PC-9 (cell line): ENCODE measurements at regions not wholly inside any gene's neighbourhood (a gene's known extent, or its start where the extent isn't known, plus 50 kb on each side); places are given as distances from the start of the nearest gene placed in this dataset.

ENCODE experiments used
- CTCF ChIP-seq: fragments of 200-600 bp; sonication (generic); conservative IDR thresholded peaks from 2 replicates; pipeline ENCODE4 v1.6.1; 2017; ENCODE audit warnings: mixed run types, antibody characterized with exemption, mild to moderate bottlenecking, moderate library complexity
- EZH2 ChIP-seq: fragments of 200-600 bp; sonication (generic); IDR thresholded peaks from 2 replicates; pipeline ENCODE4 v1.8.0; 2017; ENCODE audit warnings: antibody characterized with exemption, low read depth

GRCh38 chrX:25897758-25898157 is 240.4 kb upstream of the MAGEB18 start:
- no peak for TF ChIP-seq CTCF
- TF ChIP-seq EZH2 = no peak
